COR-L47 (cell line): ENCODE measurements at regions not wholly inside any gene's neighbourhood (a gene's known extent, or its start where the extent isn't known, plus 50 kb on each side); places are given as distances from the start of the nearest gene placed in this dataset.

Experiments used
- DNase-seq: peaks from one replicate; lab custom pipeline; 2025; lab: John Stamatoyannopoulos, UW

DNA sequence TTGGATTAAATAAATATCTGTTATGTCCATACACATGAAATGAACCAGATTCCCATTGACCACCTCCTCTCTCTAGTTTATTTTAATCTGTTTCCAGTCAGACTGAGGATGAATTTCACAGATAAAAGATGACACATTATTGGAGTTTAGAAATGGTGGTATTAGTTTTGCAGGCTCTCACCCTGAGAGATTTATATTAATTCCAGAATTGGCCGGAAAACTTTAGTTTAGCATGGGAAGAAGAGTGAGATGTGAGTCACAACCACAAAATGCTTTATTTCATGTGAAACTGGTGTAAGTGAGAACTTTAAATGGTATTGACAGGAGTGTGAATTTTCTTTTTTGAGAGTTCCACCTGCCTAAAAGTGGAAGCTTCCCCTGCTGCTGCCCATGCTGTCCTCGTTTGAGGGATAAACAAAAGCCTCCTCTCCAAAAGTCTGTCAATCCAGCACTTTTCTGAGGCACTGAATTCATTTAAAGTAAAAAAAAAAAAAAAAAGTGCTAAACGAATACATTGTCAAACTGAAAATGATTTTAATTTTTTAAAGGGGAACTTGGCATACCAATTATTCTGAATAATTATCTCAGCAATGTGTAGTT lies 65.1 kb upstream of the EPHA3 start:
- no peak for DNase-seq

DNA sequence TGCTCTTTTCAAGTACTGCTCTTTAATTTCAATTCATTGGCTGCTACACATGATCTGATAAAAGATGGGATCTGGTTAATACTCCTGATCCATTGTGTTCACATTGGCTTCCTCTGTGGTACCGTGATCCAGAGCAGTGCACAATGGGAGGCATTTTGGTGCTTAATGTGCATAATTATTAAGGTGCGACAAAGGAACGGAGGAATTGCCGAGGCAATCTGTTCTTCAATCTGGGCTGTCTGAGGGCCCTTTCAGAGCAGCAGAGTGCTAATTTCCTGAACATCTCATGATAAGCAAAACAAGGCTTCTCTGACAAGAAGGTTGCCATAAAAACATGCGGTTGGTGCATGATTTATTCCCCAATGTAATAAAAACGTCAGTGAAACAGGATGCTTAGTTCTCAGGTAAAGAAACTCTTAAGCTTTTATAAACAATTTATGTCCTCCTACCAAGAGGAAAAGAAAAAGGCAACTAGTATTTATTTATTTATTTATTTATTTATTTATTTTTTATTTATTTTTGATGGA lies 64.0 kb upstream of the EPHA3 start:
- DNase-seq = no peak

DNA sequence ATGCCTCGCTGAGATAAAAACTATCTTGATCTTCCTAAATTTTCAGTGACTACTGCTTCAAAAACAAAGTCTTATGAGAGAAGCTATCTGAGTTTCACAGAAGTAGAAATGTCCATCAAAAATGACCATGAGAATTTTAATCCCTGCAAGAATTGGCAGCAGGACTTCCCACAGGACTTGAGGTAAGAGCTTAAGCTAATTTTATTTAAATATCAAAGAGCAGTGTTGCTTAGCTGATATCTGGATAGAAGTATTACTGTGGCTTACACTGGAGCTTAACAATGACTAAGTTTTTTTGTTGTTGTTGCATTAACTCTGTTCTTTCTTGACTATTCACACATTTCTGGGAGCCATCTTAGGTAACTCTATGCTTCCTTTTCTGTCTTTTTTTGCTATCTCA lies 60.8 kb upstream of the EPHA3 start:
- no peak for DNase-seq

GRCh38 chr3:89049119-89049518 lies 58.3 kb upstream of the EPHA3 start:
- DNase-seq = no peak

DNA sequence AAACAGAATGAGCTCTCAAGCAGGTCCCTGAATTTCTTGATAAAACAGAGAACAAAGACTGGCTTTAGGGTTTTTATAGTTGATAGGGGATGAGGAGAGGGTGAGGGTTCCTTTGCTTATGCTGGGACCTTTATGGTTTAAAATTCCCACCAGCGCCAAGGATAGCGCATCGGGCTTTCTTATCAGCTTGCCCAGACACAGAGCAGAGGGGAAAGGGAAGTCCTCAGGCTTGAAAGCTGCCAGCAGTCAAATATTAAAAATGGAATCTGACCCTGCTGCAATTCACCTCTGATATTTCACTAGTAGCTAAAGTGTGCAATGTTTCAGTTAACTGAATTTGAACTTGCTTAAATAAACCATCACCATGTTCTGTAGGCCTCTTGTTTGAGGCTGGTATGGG lies 55.0 kb upstream of the EPHA3 start:
- DNase-seq = no peak

DNA sequence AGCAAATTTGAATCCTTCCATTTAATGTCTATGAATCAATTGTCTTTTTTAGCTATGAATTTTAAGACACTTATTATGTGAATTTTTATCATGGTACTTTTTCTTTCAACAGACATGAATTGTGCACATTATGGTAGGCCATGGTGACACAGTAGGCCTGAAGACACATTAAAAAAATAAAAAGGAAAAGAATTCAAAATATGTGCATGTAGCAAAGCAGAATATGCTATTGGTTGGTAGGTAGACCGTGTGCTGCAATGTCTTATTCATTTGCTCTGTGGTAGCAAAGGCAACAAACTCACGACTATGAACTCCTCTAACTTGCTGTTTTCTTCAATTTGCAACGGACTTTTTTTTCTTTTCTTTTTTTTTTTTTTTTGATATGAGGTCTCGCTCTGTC lies 50.0 kb upstream of the EPHA3 start:
- no peak for DNase-seq
